ENCODE measurements at regions not wholly inside any gene's neighbourhood (a gene's known extent, or its start where the extent isn't known, plus 50 kb on each side); places are given as distances from the start of the nearest gene placed in this dataset.

GRCh38 chr10:78576276-78576675, 492.5 kb upstream of the ZMIZ1 start:
- no peak for TF ChIP-seq EP300 (IDR thresholded peaks at IDR 0.05; ENCODE audit: borderline replicate concordance)
- no peak for TF ChIP-seq TEAD4 (IDR thresholded peaks at IDR 0.05)
- TF ChIP-seq RAD21 (IDR thresholded peaks at IDR 0.05; ENCODE audit: low read depth), result no peak
- no peak for TF ChIP-seq CEBPB (IDR thresholded peaks at IDR 0.05)
- no peak for TF ChIP-seq REST (IDR thresholded peaks at IDR 0.05; ENCODE audit: low read depth)
- TF ChIP-seq USF1 (IDR thresholded peaks at IDR 0.05), result no peak
- TF ChIP-seq MAX (IDR thresholded peaks at IDR 0.05), result no peak
- TF ChIP-seq NFIC (IDR thresholded peaks at IDR 0.05), result no peak

Data from Ishikawa (cell line).